ENCODE measurements at regions not wholly inside any gene's neighbourhood (a gene's known extent, or its start where the extent isn't known, plus 50 kb on each side); places are given as distances from the start of the nearest gene placed in this dataset.
A peak's percentile ranks its signal among the peaks of the same experiment; 100 is the strongest.

DNA sequence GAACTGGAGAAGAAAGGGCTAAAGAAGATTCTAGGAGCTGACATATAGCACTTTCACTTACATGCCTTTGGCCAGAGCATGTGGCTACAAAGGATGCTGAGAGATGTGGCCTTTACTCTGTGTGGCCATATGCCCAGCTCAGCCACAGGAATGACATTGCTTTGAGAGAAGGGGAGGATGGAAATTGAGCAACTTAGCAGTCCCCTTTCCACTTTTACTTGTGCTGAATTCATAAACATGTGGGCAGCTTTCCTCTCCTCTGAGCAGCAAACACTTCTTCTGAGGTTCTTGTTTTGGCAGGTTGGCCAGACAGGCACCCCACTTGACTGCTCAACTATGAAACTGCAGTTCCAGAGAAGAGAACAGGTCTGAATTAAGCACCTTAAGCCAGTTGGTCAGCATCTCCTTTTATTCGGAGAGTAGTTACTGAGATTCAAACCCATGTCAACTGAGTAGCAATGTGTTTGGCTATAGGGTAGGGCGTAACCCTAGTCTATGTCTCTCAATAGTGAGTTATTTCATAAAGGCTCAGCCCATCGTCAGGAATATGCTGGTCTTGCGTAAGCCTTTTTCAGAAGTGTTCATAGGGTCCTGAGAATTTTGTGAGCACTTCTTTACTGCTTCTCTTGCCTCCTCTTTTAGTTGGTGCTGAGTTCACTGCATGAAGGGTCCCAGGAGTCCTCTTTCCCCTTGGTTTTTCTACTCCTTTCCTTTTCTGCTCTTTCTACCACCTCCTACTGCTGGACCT lies 134.5 kb downstream of the PALM2AKAP2 start:
- no peak for DNase-seq

DNA sequence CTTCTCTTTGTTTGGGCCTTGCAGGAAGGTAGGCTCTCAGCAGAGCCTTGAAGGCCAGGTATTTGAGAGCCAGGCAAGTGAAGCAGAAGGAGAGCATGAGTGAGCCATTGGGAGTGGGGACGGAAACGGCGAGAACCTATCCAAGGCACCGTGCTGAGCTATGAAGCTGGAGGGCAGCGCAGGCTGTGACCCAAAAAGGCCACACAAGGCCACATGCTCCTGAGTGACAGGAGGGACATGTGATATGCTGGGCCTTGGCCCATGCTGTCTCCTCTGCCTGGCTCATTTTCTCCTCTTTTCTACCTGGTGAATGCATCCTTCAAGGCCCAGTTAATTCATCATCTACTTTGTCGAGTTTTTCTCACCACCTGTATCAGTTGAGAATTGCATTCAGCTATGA lies 136.3 kb downstream of the PALM2AKAP2 start:
- no peak for DNase-seq

DNA sequence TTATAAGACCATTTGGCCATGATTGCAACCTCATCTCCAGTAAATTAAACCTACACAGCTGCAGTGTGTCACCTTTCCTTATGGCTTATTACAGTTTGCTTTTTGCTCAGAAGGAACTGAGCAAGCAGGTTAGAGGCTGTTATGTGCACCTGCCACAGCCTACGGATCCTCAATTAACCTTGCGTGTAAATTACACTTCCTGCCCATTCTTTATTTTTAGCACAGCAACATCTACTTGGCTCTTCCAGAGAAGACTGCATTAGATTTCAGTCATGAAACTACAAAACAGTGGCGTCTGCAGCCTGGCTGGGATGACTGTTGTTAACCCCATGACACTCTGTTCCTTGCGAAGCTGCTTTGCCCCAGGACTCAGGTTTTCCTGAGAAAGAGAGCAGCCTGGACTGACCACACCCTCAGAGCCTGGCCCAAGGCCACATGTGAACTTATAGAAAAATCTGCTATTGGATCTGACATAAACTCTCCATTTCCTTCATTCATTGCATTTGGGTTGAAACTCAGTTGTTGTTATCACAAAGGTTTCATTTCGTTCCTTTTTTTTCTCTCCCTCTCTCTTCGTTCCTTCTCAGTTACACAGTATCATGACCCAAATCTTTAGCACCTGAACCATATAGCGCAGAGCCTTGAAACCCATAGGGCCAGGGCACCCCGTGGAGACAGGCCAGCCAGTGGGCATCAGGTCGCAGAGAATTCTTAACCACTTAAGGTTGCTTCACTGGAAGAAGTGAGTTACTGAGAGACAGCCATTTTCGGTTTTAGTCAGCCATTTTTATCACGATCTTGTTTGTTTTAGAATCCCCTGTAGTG lies 138.6 kb downstream of the PALM2AKAP2 start:
- DNase-seq: peak; percentile 87

DNA sequence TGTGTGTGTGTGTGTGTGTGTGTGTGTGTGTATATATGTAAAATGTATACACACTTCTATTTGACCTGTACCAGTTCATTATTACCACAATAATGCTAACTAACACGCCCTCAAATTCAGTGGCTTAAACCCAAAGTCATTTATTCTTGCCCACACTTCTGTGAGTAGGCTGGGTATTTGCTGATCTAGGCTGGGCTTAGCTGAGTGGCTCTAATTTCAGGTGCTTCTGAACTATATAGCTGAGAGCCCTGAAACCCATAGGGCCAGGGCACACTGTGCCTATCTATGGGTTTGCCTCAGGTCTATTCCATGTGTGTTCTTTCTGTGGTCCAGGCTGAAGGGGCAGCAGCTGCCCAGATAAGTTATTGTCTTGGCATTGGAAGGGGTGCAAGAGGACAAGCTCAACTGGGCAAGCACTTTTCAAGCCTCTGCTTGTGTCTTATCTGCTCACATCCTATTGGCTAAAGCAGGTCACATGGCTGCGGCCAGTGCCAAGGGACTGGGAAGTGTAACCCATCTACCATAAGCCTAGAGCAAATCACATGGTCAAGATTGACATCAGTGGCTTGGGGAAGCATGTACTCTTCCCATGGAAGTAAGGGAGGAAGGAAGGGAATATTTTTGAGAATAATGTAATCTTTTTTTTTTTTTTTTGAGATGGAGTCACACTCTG lies 139.9 kb downstream of the PALM2AKAP2 start:
- no peak for DNase-seq

DNA sequence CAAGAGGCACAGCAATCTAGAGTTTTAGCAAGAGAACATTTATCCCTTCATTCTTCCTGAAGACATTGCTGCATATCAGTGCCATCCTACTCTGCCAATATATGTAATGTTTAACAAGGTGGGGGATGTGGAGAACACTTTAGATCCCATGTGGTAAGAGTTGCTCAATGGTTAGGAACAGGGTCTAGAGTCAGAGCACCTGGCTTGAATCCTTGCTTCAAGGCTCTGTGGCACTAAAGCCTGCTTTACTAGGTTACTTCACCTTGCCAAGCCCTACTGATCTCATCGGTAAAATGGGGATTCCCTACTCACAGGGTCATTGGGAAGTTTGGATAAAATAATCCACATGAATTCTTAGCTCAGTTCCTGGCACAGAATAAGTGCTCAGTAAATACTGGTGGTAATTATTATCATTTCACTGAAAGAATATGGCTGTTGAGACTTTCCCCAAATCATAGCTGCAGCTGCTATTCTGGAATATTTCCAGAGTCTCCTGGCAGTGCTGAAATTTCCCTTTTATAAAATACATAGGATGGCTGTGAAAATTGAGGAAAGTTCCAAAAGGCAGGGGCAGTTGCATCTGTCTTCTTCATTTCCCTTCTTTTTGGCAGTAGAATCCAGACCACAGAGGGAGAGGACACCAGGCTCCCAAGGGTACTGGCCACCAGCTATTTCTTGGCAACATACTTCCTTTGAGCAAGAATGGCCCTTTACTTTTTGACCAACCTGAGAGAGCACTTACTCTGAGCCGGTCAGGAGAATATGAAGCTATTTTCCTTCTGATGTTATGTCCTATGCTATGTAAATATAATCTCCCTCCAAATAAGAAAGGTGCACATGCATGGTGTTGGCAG lies 142.8 kb downstream of the PALM2AKAP2 start:
- DNase-seq: no peak

DNA sequence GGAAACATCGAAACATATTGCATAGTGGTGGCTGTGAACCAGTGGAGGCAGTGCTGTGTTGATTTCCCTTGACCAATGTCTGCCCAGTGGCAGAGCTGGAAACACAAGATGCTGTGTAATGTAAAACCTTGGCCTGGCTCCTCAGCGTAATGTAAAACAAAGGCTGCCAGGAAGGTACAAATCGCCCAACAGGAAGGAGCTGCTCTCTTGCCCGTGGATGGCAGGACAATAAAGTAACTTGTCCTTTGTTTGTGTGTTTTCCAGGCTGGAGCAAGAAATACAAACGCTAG lies 143.4 kb downstream of the PALM2AKAP2 start:
- DNase-seq: no peak

DNA sequence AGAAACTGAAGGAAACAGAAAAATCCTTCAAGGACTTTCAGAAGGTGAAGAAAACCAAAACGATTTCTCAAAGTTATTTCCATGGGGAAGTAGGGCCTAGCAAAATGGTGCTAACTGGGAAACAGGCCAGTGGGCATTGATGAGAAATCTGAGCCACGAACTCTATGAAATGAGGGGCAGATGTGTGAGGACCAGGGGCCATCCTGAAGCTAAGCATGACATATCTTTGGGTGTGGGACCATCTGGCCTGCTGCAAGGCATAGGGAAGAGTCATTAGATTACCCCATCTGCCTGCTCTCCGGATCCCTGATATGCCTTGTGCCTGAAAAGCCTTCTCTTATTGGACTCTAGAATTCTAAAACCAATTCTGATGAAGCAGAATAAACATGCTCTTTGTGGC lies 143.8 kb downstream of the PALM2AKAP2 start:
- no peak for DNase-seq

DNA sequence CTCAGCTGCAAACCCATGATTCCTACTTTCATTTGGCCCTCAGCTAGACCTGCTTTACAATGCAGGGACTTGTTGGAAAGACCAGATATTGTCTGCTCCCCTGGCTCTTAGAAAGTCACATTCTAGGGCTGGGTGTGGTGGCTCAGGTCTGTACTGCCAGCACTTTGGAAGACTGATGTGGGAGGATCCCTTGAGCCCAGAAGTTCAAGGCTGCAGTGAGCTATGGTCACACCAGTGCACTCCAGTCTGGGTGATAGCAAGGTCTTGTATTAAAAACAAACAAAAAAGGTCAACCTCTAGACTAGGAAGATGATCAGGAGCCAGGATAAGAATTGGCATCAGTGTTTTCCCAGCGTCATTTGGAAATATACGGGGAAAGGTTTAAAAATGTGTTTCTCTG lies 145.8 kb downstream of the PALM2AKAP2 start:
- DNase-seq: no peak

DNA sequence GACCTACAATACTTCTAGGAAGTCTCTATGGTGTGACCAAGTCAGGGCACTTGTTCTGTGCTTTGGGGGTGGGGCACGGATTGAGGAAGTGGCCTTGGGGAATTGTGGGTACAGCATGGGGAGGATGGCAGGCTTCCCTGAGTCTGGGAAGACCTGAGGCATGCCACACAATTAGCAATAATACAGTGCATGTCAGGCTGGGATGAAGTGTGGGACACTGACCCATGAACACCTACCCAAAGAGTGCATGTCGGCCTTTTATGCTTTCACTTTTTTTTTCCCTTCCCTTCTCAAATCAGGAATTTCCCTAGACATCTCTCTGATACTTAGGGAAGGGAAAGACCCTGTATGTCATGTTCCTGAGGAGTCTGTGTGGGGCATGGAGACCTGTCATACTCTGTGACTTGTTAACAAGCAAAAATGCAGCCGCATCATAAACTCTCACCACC lies 146.4 kb downstream of the PALM2AKAP2 start:
- no peak for DNase-seq

DNA sequence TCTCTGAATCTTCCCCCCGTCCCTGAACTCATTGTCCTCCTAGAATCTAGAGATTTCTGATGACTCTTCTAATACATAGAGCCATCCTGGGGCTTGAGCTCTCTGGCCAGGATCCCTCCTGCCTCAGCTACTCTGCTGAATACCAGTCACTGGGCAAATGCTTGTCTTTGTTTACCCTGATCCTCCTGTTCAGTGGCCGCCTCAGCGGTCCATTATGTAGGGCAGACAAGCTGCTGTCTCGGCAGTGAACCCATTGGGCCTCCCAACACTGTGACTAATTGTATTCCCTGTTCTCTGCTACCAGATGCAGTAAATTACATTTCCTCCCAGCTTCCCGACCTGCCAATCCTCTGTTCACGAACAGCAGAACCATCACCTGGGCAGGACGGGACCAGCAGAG lies 151.6 kb downstream of the PALM2AKAP2 start:
- no peak for DNase-seq

DNA sequence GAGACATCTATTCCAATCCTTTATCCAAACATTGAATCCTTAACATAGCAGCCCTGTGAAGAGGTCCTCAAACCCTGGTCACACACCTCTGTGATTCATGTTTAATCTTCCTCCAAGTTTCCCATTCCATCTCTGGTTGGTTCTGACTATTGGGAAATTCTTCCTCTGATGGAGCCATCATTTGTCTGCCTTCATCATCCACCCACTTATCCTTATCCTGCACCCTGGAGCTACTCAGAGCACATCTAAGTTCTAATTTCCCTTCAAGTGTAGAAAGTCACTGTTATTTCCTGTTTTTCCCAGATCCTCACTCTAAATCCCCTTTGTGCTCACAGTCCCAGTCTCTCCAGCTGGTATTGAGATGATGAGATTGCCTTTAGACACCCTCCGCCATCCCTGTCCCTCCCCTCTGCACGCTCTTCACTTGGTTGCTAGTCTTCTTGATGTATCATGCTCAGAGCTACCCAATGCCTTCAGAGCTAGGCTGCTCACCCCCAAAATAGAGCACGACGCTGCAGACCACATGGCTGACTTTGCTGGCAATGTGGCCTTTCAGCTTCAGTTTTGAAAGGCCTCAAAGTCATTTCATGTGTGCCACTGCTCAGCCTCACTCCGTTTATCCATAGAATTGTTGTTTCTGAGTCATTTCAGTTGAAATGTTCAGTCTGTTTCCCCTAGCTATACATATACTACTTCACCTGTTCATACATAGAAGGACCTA lies 154.3 kb downstream of the PALM2AKAP2 start:
- no peak for DNase-seq

DNA sequence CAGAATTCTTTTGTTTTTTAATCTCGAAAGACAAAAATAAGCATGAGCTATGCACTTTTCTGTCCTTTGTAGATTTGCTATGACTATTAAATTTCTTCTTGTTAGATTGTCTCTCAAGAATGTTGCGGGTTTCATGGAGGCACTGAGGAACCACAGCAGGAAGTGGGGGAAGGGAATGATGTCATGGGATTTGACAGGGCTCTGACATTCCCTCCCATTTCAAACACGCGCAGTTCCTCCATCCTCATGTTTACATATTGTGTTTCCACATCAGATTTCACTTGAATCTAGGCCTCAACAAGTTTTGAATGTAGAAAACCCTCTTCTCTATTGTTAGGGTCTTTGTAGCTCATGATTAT lies 154.8 kb downstream of the PALM2AKAP2 start:
- no peak for DNase-seq

DNA sequence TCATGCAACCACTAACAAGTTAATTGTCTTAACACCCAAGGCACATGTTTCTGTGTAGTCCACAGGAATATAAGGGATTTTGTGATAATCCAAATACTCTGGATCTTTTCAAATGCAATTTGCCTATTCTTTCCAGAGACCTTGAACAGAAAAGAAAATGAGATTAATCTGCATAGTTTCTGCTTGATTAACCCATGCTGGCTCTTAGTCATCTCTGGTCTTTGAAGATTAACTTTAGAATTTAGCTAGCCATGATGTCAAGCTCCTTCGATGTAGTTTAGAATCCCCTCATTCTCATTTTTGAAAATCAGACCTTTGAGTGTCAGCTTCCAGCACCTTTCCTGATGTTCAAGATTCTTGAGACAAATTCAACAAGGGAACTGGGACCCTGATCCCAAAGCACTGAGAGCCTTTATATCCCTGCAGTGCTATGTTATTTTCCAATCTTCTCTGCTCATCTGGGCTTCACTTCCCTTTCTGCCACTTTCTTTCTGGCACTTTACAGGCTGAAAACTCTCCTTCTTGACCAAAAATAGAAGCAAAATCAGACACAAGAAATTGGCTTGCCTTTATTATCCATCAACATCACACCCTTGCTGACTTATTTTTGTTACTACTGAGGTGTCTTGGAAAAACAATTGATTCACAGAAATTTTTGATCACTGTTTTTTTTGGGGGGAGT lies 155.5 kb downstream of the PALM2AKAP2 start:
- DNase-seq: no peak

DNA sequence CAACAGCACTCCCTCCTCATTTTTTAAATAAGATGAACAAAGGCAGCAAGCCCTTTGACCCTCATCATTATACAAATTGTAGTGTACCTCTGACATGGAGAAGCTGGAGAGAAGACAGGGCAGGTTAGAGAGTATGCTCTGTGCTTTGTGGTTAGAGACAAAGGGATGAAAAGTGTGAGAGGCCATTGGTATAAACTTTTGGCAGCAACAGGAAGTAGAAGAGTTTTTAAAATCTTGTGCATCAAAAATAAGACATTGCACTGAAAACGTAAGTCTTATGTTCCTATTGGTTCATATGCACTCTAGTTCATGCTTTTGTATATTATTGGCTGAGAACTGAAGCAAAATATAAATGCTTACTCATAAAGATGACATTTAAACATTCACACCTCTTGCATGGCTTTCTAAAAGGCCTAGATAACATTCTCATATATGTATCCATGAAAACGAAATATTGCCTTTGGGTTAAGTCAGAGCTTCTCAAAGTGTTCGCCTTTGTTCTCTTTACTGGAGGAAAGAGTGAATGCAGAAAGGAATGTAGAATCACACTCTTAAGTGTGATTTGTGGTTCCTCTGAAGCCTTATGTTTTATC lies 158.0 kb downstream of the PALM2AKAP2 start:
- no peak for DNase-seq

DNA sequence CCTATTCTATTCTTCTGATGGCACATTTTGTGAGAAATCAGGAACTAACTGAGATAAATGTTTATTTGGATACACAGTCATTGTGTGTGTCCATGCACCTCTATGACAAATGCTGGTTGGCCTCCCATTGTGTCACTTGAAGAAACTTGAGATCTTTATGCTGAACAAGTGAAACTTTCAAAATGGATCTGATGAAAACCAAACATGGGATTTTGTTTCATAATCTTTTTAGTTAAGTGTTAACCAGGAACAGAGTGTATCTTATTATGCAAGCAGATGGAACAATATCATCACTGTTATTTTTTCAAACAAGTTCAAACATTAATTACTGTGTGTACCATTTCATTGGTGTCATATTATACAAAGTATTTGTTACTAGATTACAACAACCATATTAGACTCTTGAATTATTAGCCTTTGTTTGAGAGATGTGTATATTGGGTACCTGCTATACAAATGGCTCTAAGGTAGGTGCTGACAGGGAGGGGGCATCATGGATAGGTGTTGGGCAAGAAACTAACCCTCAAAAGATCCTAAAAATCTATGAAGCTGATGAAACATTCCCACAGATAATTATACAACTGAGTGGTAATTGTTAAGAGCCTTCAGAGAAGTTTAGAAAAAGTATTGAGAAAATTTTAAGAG lies 159.8 kb downstream of the PALM2AKAP2 start:
- no peak for DNase-seq

DNA sequence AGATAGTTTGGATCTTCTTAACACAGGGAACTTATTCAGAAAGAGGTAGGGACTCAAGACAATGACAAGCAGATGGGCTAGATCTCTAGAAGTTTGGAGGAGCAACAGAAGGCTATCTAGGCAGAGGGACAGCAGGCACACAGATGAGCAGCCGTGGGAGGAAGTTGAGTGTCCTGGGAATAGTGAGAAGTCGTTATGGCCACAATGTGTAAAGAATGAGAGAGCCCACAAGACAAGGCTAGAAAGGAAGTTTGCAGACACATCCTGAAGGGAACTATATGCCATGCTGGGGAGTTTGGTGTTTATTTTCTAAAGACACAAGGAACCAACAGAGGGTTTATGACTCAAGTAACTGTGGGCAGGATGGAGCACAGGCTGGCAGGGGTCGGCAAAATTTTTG lies 160.6 kb downstream of the PALM2AKAP2 start:
- DNase-seq: no peak

DNA sequence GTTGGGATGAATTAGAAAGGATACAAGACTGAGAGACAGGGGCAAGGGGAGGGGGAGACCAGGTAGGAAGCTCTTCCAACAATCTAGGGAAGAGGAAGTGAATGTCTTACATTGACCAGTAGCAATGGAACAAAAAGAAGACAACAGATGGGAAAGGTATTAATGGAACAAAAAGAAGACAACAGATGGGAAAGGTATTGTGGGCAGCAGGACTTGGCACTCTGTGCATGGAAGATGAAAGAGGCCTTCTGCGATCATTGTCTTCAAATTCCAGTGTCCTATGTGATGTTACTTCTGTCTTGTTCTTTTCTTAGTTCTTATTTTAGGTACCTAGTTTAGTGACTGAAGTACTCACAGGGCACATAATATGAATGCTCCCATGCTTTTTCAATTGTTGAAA lies 161.8 kb downstream of the PALM2AKAP2 start:
- DNase-seq: no peak

DNA sequence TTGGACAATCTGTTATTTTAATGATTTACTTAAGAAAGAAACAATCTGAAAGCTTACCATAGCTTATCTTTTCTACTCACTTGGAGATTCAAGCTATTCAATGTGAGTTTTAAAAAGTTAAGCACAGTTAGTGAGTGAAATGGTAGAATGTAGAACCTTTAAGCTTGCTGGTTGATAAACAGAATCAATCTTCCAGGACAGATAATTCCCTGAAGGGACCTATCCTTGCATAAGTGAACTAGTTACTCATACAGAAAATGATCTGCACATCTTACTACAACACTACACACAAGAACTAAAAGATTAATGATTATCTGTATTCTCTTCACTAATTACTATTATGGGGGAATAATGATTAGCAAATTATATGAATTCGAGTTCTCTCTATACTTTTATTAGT lies 165.6 kb downstream of the PALM2AKAP2 start:
- DNase-seq: no peak

DNA sequence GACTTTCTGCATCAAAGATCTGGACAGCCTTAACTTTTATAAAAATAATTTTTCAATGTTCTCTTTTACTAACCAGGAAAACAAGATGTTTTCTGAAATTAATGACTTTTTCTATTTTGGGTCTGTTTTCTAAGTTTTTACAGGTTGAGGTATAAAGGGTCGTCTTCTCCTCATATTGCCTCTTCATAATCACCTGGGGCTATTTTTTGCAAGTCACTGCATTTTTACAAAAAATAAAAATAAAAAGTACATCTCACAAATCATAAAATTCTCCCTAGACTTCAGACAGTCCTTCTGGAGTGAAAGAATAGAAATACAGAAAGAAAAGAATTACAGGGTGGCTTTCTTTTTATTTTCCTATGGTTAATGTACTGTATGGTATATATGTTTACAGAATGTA lies 168.5 kb downstream of the PALM2AKAP2 start:
- no peak for DNase-seq

DNA sequence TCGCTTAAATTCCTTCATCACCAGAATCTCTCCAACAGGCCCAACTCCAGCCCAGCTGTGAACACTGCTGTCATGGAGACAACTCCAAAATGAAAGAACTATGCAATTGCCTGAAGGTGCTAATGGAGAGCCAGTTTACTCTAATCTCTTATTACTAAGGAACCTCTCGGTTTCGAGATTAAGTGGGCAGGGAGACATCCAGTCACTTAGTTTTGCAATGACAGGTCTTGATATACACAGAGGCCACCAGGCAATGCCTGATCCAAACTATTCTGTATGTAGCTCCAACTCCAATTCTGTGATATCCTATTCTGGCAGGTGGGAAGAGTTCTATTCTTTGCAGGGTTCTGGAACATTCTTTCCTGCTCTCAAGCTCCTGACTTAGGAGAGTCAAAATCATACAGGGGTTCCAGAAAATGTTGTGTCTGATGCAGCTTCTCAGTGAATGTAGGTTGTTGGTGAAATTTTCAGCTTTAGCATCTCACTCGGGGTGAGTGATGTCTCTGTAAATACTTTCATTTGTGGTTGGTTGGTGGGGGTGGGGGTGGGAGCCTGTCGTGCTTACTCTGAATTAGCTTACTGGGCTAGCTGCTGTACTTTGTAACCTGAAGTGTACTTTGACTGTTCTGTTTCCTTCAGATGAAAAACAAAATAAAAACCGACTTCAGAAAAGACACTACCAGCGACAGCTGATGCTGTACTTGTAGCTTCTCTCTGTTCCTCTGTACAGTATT lies 170.9 kb downstream of the PALM2AKAP2 start:
- DNase-seq: no peak
